NT2/D1 (cell line): ENCODE measurements at regions not wholly inside any gene's neighbourhood (a gene's known extent, or its start where the extent isn't known, plus 50 kb on each side); places are given as distances from the start of the nearest gene placed in this dataset.

Source experiments
- SUZ12 ChIP-seq: IDR thresholded peaks from 2 replicates; pipeline ENCODE4 v1.6.1; 2011; ENCODE audit not compliant: insufficient read length, insufficient read depth; ENCODE audit errors: extremely low read depth
- YY1 ChIP-seq: IDR thresholded peaks from 2 replicates; pipeline ENCODE4 v1.6.1; 2011; ENCODE audit not compliant: insufficient read length, insufficient read depth
- ZNF274 ChIP-seq: IDR thresholded peaks from 2 replicates; pipeline ENCODE4 v1.6.1; 2011; ENCODE audit warnings: mild to moderate bottlenecking, low read depth, low read length

- no peak for TF ChIP-seq ZNF274
- no peak for TF ChIP-seq SUZ12
- TF ChIP-seq YY1: no peak
Observed at GRCh38 chr13:111950697-111951096, 116.3 kb upstream of the SOX1 start.
